Ishikawa (cell line): ENCODE measurements at regions not wholly inside any gene's neighbourhood (a gene's known extent, or its start where the extent isn't known, plus 50 kb on each side); places are given as distances from the start of the nearest gene placed in this dataset.

Experiments used
- CEBPB ChIP-seq: IDR thresholded peaks from 2 replicates; pipeline ENCODE4 v1.6.1; 2012
- CREB1 ChIP-seq: IDR thresholded peaks from 2 replicates; pipeline ENCODE4 v1.6.1; 2012; ENCODE audit warnings: low read depth
- EGR1 ChIP-seq: IDR thresholded peaks from 2 replicates; pipeline ENCODE4 v1.6.1; 2012
- EP300 ChIP-seq: IDR thresholded peaks from 2 replicates; pipeline ENCODE4 v1.6.1; 2012; ENCODE audit warnings: borderline replicate concordance
- FOXM1 ChIP-seq: IDR thresholded peaks from 2 replicates; pipeline ENCODE4 v1.6.1; 2012; ENCODE audit warnings: low read depth, borderline replicate concordance
- MAX ChIP-seq: IDR thresholded peaks from 2 replicates; pipeline ENCODE4 v1.6.1; 2012
- NFIC ChIP-seq: IDR thresholded peaks from 2 replicates; pipeline ENCODE4 v1.6.1; 2012
- RAD21 ChIP-seq: IDR thresholded peaks from 2 replicates; pipeline ENCODE4 v1.6.1; 2012; ENCODE audit warnings: low read depth
- REST ChIP-seq: IDR thresholded peaks from 2 replicates; pipeline ENCODE4 v1.6.1; 2012; ENCODE audit warnings: low read depth, mild to moderate bottlenecking
- TAF1 ChIP-seq: IDR thresholded peaks from 2 replicates; pipeline ENCODE4 v1.6.1; 2012; ENCODE audit warnings: low read depth, mild to moderate bottlenecking
- TCF12 ChIP-seq: IDR thresholded peaks from 2 replicates; pipeline ENCODE4 v1.6.1; 2012; ENCODE audit warnings: low read depth
- TEAD4 ChIP-seq: IDR thresholded peaks from 2 replicates; pipeline ENCODE4 v1.6.1; 2012
- USF1 ChIP-seq: IDR thresholded peaks from 2 replicates; pipeline ENCODE4 v1.6.1; 2012
- YY1 ChIP-seq: IDR thresholded peaks from 2 replicates; pipeline ENCODE4 v1.6.1; 2012; ENCODE audit warnings: low read depth
- ZBTB7A ChIP-seq: IDR thresholded peaks from 2 replicates; pipeline ENCODE4 v1.6.1; 2012; ENCODE audit warnings: low read depth

GRCh38 chr6:14816116-14816859, 429.6 kb upstream of the JARID2 start:
- TF ChIP-seq EGR1 (no peak), REST (no peak), RAD21 (no peak), EP300 (no peak), MAX (no peak), TEAD4 (no peak)

- no peak for TF ChIP-seq ZBTB7A
- no peak for TF ChIP-seq TAF1
- no peak for TF ChIP-seq YY1
- no peak for TF ChIP-seq RAD21
- no peak for TF ChIP-seq TCF12
- TF ChIP-seq EP300 = no peak
- no peak for TF ChIP-seq CEBPB
- TF ChIP-seq REST = no peak
- TF ChIP-seq NFIC = no peak
- no peak for TF ChIP-seq FOXM1
- no peak for TF ChIP-seq USF1
- no peak for TF ChIP-seq MAX
- TF ChIP-seq TEAD4 = no peak
- TF ChIP-seq EGR1 = no peak
- TF ChIP-seq CREB1 = no peak
Observed at GRCh38 chr6:14817074-14817473, 428.8 kb upstream of the JARID2 start.

GRCh38 chr6:14818422-14818884, 427.4 kb upstream of the JARID2 start:
- TF ChIP-seq YY1 = no peak

DNA sequence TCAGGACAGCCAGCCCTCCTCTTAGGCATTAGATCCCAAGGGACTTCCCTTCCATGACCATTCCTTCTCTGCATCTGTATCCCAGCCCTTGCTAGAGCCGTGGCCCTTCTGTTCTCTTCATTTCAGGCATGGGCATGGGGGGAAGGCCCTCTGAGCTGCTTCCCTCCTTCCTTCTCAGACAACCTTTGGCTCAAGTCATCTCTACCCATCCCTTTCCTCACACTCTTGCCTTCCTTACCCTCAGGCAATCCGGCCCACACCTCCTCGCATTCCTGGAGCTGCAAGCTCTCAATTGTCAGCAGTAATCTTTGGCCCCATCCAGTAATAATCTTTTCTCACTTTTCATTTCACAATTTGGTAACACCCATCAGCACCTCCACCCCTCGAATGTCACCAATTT, 426.9 kb upstream of the JARID2 start:
- TF ChIP-seq CEBPB (no peak), EP300 (no peak), MAX (no peak), TEAD4 (no peak), USF1 (no peak)

DNA sequence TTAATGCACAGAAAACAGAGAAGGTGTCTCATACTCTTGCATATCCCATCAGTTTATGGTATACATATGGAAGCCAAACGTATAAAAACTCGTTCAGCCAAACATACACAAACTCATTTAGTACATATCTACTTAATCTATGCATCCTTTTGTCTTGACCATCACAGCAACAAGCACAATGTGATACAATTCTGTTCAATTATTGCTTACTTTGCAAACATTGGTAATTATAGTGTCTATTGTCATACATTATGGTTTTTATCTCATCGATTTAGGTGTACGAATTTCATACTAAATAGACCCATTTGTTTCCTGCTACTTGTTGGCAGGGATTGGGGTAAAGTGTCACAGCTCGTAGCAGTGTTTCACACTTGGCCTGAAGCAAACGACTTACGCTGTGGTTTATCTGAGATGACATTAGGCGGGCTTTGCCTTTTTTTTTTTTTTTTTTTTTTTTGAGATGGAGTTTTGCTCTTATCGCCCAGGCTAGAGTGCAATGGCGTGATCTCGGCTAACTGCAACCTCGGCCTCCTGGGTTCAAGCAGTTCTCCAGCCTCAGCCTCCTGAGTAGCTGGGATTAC, 425.9 kb upstream of the JARID2 start:
- no peak for TF ChIP-seq ZBTB7A
- no peak for TF ChIP-seq NFIC
- TF ChIP-seq EGR1 = no peak
- no peak for TF ChIP-seq REST
- no peak for TF ChIP-seq TCF12
- TF ChIP-seq MAX = no peak
- TF ChIP-seq YY1 = no peak
- TF ChIP-seq TEAD4 = no peak
- no peak for TF ChIP-seq CEBPB
- TF ChIP-seq USF1 = no peak
- TF ChIP-seq FOXM1 = no peak
- no peak for TF ChIP-seq EP300
- no peak for TF ChIP-seq RAD21
- TF ChIP-seq TAF1 = no peak
- no peak for TF ChIP-seq CREB1
